Keratinocyte (primary cell): ENCODE measurements at regions not wholly inside any gene's neighbourhood (a gene's known extent, or its start where the extent isn't known, plus 50 kb on each side); places are given as distances from the start of the nearest gene placed in this dataset.
"Not testable (repeated sequence)": the region's sequence is repeated elsewhere in the genome, so short reads cannot be mapped to it uniquely, and the experiment has no call there.

Experiments
- EZH2 ChIP-seq: IDR thresholded peaks from one replicate; pipeline ENCODE4 v1.6.1; 2012; ENCODE audit warnings: inconsistent platforms, mild to moderate bottlenecking, low read length, moderate library complexity
- TF ChIP-seq, protein P1 (sequence below), 3 experiments: IDR thresholded peaks in 1 of 3; conservative IDR thresholded peaks in 1 of 3; optimal IDR thresholded peaks in 1 of 3; 2 replicates in 2 of 3; 3 replicates in 1 of 3; pipeline versions ENCODE3 to v1.5.1; 2011; ENCODE audit warnings: low read length in 3 of 3, mild to moderate bottlenecking in 3 of 3, moderate library complexity in 2 of 3, control low read depth in 1 of 3, inconsistent platforms in 1 of 3; ENCODE audit not compliant: insufficient read depth in 2 of 3; ENCODE audit errors: extremely low read depth in 1 of 3

- TF ChIP-seq, protein P1, sequence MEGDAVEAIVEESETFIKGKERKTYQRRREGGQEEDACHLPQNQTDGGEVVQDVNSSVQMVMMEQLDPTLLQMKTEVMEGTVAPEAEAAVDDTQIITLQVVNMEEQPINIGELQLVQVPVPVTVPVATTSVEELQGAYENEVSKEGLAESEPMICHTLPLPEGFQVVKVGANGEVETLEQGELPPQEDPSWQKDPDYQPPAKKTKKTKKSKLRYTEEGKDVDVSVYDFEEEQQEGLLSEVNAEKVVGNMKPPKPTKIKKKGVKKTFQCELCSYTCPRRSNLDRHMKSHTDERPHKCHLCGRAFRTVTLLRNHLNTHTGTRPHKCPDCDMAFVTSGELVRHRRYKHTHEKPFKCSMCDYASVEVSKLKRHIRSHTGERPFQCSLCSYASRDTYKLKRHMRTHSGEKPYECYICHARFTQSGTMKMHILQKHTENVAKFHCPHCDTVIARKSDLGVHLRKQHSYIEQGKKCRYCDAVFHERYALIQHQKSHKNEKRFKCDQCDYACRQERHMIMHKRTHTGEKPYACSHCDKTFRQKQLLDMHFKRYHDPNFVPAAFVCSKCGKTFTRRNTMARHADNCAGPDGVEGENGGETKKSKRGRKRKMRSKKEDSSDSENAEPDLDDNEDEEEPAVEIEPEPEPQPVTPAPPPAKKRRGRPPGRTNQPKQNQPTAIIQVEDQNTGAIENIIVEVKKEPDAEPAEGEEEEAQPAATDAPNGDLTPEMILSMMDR (optimal IDR thresholded peaks at IDR 0.05 in 1 of 3, IDR thresholded peaks at IDR 0.05 in 1 of 3, conservative IDR thresholded peaks at IDR 0.05 in 1 of 3; ENCODE audit: extremely low read depth in 1 of 3, insufficient read depth in 2 of 3, low read length in 3 of 3): not testable (repeated sequence)
- TF ChIP-seq EZH2: not testable (repeated sequence)
These were observed 153.1 kb downstream of the ALX1 start for GRCh38 chr12:85433148-85433547.
